CD14-positive monocyte (primary cell): ENCODE measurements at regions not wholly inside any gene's neighbourhood (a gene's known extent, or its start where the extent isn't known, plus 50 kb on each side); places are given as distances from the start of the nearest gene placed in this dataset. TPM values are rescaled to one million over a fixed set of nuclear protein-coding genes. Genes with fewer than 3 reads are reported as not detected.

Experiments
- DNase-seq, 3 donors: peaks; one replicate each; pipeline ENCODE4 v3.0.0-alpha.2; 2011 to 2022
- H2AFZ ChIP-seq: 2 replicates; pipeline ENCODE4 v1.6.0; 2012; ENCODE audit warnings: mild to moderate bottlenecking, low read depth, low read length, inconsistent platforms; ENCODE audit not compliant: insufficient read depth, poor library complexity, severe bottlenecking
- H3K27ac ChIP-seq, 2 donors: 1 replicate in 1 of 2; 2 replicates in 1 of 2; pipeline ENCODE4 v1.5.1; 2012 to 2013; ENCODE audit warnings: low read length in 2 of 2, control low read depth in 1 of 2, inconsistent platforms in 1 of 2, low read depth in 1 of 2, mild to moderate bottlenecking in 1 of 2
- H3K27me3 ChIP-seq, 2 donors: one replicate each; pipeline versions ENCODE4 v1.6.0 to v1.6.1; 2011 to 2013; ENCODE audit warnings: low read length in 2 of 2; ENCODE audit not compliant: control insufficient read depth in 2 of 2, insufficient read depth in 2 of 2
- H3K36me3 ChIP-seq, 2 donors: replicated peaks in 1 of 2; 1 replicate in 1 of 2; 2 replicates in 1 of 2; pipeline versions ENCODE4 v1.5.1 to v1.6.1; 2012 to 2013; ENCODE audit warnings: low read length in 2 of 2, control low read depth in 1 of 2, inconsistent platforms in 1 of 2, mild to moderate bottlenecking in 1 of 2; ENCODE audit not compliant: insufficient read depth in 2 of 2, control insufficient read depth in 1 of 2
- H3K4me1 ChIP-seq, 2 donors: 1 replicate in 1 of 2; 2 replicates in 1 of 2; pipeline versions ENCODE4 v1.5.1 to v1.6.1; 2012 to 2013; ENCODE audit warnings: low read length in 2 of 2, control low read depth in 1 of 2, inconsistent platforms in 1 of 2, mild to moderate bottlenecking in 1 of 2, moderate library complexity in 1 of 2; ENCODE audit not compliant: insufficient read depth in 2 of 2, control insufficient read depth in 1 of 2
- H3K4me2 ChIP-seq: replicated peaks from 2 replicates; pipeline ENCODE3; 2012; ENCODE audit warnings: low read length, moderate library complexity, mild to moderate bottlenecking; ENCODE audit not compliant: poor library complexity, severe bottlenecking; ENCODE audit errors: extremely low read depth
- H3K4me3 ChIP-seq, 3 experiments: fragments of 200-600 bp in 1 of 3; sonication (generic) in 1 of 3; replicated peaks in 1 of 3; 1 replicate in 2 of 3; 2 replicates in 1 of 3; pipeline ENCODE4 v1.5.1; 2011 to 2013; ENCODE audit warnings: low read length in 3 of 3, mild to moderate bottlenecking in 3 of 3, control low read depth in 2 of 3, low read depth in 2 of 3, inconsistent platforms in 1 of 3, moderate library complexity in 1 of 3
- H3K79me2 ChIP-seq: 2 replicates; pipeline ENCODE4 v1.6.0; 2012; ENCODE audit warnings: mild to moderate bottlenecking, control low read depth, inconsistent platforms, low read length, moderate library complexity; ENCODE audit not compliant: insufficient read depth
- H3K9ac ChIP-seq: 2 replicates; pipeline ENCODE4 v1.6.0; 2017; ENCODE audit warnings: low read length, mild to moderate bottlenecking; ENCODE audit not compliant: insufficient read depth, poor library complexity, severe bottlenecking
- H3K9me3 ChIP-seq, 2 donors: replicated peaks in 1 of 2; 1 replicate in 1 of 2; 2 replicates in 1 of 2; pipeline versions ENCODE4 v1.5.1 to v1.6.1; 2012 to 2013; ENCODE audit warnings: low read length in 2 of 2, control low read depth in 1 of 2; ENCODE audit not compliant: control insufficient read depth in 1 of 2, insufficient read depth in 1 of 2
- H4K20me1 ChIP-seq: 2 replicates; pipeline ENCODE4 v1.6.0; 2012; ENCODE audit warnings: mild to moderate bottlenecking, low read length, control low read depth, moderate library complexity; ENCODE audit not compliant: insufficient read depth
- H3K27ac Mint-ChIP-seq, 7 donors: one replicate each; pipeline ENCODE4 v1.8.0; 2020; ENCODE audit warnings: mild to moderate bottlenecking in 7 of 7, mixed read lengths in 7 of 7, moderate library complexity in 6 of 7, inconsistent platforms in 2 of 7
- H3K27me3 Mint-ChIP-seq, 3 donors: one replicate each; pipeline ENCODE4 v1.8.0; 2021 to 2022; ENCODE audit warnings: low read depth in 3 of 3, mild to moderate bottlenecking in 3 of 3, mixed read lengths in 3 of 3, moderate library complexity in 3 of 3, inconsistent platforms in 1 of 3
- H3K36me3 Mint-ChIP-seq, 2 donors: one replicate each; pipeline ENCODE4 v1.8.0; 2020; ENCODE audit warnings: mixed read lengths in 2 of 2, inconsistent platforms in 1 of 2, mild to moderate bottlenecking in 1 of 2
- H3K4me1 Mint-ChIP-seq: one replicate; pipeline ENCODE4 v1.8.0; 2020; ENCODE audit warnings: mild to moderate bottlenecking, mixed read lengths
- H3K4me3 Mint-ChIP-seq, 2 donors: one replicate each; pipeline ENCODE4 v1.8.0; 2020; ENCODE audit warnings: mild to moderate bottlenecking in 2 of 2, mixed read lengths in 2 of 2, moderate library complexity in 1 of 2
- H3K9me3 Mint-ChIP-seq, 7 donors: one replicate each; pipeline ENCODE4 v1.8.0; 2020 to 2022; ENCODE audit warnings: mixed read lengths in 7 of 7, mild to moderate bottlenecking in 6 of 7, moderate library complexity in 6 of 7, inconsistent platforms in 2 of 7
- WGBS: methylation state at CpG from one replicate; pipeline ENCODE4 v1.1.5; 2013; ENCODE audit warnings: missing lambda C conversion rate; ENCODE audit not compliant: insufficient coverage; 5-methylcytosine and 5-hydroxymethylcytosine counted together
- intact Hi-C, 2 donors: fragments of 100-400 bp; cut with micrococcal nuclease; formaldehyde crosslinking; loops; one replicate each; pipeline versions ENCODE4 v1.15.0 to v1.15.1; 2023
- small RNA-seq: library from RNA; depleted of rRNA; stranded (forward); fragments of <200 nt; gene quantifications from one replicate; pipeline ENCODE3, GENCODE V24; 2012; ENCODE audit warnings: low read depth; ENCODE audit not compliant: insufficient read length
- TF ChIP-seq, protein P1 (sequence below): fragments of 200-600 bp; IDR thresholded peaks from one replicate; pipeline ENCODE4 v1.8.0; 2022; ENCODE audit warnings: antibody characterized with exemption, mild to moderate bottlenecking

DNA sequence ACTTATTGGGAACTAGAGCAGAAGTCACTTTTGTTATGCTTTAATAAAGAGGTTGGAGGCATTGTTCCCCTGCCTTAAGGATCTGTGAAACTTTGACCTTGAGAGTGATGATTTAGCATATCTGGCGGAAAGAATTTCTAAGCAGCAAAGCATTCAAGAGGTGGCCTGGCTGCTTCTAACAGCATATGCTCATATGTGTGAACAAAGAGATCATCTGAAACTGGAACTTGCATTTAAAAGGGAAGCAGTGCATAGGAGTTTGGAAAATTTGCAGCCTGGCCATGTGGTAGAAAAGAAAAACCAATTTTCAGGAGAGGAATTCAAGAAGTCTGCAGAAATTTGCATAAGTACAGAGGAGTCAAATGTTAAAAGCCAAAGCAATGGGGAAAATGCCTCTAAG is 56.4 kb upstream of the GOLIM4 start:
- Histone ChIP-seq H3K9ac (no peak overlapping the region), H3K27me3 (no peaks in the 10 kb centered on the region), H3K36me3 (no peaks in the 10 kb centered on the region), H4K20me1 (no peaks in the 10 kb centered on the region), H3K4me3 (no peak overlapping the region), H2AFZ (no peak overlapping the region), H3K4me1 (peaks cover 7 to 9% of the 10 kb centered on the region in 2 donors), H3K79me2 (no peaks in the 10 kb centered on the region), H3K4me2 (no peak overlapping the region), H3K9me3 (peaks cover 5 to 20% of the 10 kb centered on the region in 2 donors), H3K27ac (no peak overlapping the region)
- TF ChIP-seq, protein P1, sequence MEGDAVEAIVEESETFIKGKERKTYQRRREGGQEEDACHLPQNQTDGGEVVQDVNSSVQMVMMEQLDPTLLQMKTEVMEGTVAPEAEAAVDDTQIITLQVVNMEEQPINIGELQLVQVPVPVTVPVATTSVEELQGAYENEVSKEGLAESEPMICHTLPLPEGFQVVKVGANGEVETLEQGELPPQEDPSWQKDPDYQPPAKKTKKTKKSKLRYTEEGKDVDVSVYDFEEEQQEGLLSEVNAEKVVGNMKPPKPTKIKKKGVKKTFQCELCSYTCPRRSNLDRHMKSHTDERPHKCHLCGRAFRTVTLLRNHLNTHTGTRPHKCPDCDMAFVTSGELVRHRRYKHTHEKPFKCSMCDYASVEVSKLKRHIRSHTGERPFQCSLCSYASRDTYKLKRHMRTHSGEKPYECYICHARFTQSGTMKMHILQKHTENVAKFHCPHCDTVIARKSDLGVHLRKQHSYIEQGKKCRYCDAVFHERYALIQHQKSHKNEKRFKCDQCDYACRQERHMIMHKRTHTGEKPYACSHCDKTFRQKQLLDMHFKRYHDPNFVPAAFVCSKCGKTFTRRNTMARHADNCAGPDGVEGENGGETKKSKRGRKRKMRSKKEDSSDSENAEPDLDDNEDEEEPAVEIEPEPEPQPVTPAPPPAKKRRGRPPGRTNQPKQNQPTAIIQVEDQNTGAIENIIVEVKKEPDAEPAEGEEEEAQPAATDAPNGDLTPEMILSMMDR, result no peak
- no peak overlapping the region for H3K27ac Mint-ChIP-seq
- DNase-seq, result no peak
- 100% methylated on average over 1 of the region's 1 CpG for WGBS
- H3K4me1 Mint-ChIP-seq, result peaks cover 12% of the 10 kb centered on the region
- H3K36me3 Mint-ChIP-seq, result no peaks in the 10 kb centered on the region
- H3K9me3 Mint-ChIP-seq, result peaks cover 5 to 24% (median 21%) of the 10 kb centered on the region in 7 donors
- no peak overlapping the region for H3K4me3 Mint-ChIP-seq
- intact Hi-C loops, result no loop called here
- H3K27me3 Mint-ChIP-seq, result peaks cover 2 to 4% (median 2%) of the 10 kb centered on the region in 3 donors

Small RNA genes lying in the stretch of these regions (small RNA-seq; reads per million reads assigned to genes)
- not detected for gene MIR551B
- 2.6 reads per million, percentile 13 among the genes with 10 or more reads in this experiment for gene RNU2-20P
